ENCODE measurements at regions not wholly inside any gene's neighbourhood (a gene's known extent, or its start where the extent isn't known, plus 50 kb on each side); places are given as distances from the start of the nearest gene placed in this dataset.

DNA sequence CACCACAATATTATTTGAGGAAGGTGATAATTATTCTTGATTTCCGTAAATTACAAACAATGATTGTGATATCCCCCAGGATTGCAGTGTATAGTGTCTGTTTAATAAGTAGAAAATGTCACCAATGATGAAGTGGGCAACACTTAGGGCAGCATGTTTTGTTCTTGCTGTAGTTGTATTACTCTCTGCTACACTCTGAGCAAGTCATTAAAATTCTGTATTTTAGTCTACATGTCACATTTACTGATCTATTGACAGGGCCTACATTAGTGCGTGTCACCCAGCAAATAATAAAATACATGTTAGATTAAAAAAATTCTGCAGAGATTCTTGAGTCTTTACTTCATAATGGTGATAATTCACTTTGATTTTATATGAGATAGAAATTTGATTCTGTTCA is 247.6 kb downstream of the TMX3 start:
- DNase-seq (ENCODE audit: low read depth), result no peak

DNA sequence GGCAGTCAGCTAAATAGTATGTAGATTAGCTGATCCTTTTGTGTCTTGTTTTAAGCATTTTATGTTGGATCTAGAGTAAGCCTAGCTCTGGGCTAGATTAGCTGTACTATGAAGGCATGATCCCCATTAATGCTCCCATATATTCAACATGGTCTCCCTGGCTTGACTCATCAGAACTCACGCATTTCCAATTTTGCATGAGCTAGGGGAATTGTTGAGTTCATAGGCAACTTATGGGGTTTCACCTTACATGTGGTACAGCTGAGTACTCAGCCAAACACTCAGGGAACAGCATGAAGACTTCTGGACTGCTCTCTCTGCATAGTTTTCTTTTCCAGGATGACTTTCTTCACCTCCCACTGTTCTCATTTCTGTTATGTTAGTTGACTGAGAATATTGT is 248.2 kb downstream of the TMX3 start:
- DNase-seq (ENCODE audit: low read depth), result no peak

- no peak for DNase-seq (ENCODE audit: low read depth)
These were observed 252.1 kb downstream of the TMX3 start for GRCh38 chr18:68462766-68463165.

GRCh38 chr18:68462148-68462547 is 252.8 kb downstream of the TMX3 start:
- no peak for DNase-seq (ENCODE audit: low read depth)

- no peak for DNase-seq (ENCODE audit: low read depth)
These were observed 253.4 kb downstream of the TMX3 start for GRCh38 chr18:68461481-68462018.

DNA sequence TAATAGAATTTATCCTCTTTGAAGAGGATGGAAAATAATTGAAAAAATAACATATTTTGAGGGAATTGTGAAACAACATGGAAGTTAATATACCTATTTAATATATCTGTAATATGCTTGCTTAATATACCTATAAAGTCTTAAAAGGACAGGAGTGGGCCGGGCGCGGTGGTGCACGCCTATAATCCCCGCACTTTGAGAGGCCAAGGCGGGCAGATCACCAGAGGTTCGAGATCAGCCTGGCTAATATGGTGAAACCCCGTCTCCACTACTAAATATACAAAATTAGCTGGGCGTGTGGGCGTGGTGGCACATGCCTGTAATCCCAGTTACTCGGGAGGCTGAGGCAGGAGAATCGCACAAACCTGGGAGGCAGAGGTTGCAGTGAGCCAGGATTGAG is 254.9 kb downstream of the TMX3 start:
- DNase-seq (ENCODE audit: low read depth), result no peak

DNA sequence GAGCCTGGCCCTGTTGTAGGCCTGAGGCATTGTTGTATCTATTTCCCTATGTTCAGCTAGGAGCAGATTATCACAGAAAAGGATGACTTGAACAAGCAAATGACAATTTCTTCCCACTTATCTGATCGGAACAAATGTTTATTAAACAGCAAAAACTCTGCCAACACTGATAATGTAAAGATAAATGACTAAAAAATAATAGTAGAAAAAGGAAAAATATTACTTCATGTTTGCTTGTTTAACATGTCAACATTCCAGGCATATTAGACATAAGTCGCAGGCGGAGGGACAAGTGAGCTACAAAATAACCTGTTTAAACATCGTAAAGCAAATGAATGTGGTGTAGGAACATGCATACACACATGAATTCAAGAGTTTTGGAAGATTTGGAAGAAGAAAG is 257.9 kb downstream of the TMX3 start:
- no peak for DNase-seq (ENCODE audit: low read depth)

DNA sequence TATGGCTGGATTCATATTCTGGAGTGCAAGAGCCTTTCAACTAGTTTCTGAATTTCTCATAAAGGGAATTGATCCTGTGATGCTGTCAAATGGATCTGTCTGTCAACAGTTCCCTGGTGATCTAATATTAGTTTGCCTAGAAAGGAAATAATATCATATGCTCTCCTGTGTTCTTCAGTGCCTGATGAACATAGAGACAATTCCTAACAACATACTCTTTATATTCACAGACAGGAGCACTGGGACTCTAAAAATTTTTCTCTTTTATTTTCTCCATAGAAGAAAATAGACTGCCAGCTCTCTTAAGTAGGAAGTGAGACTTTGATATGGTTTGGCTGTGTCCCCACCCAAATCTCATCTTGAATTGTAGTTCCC is 259.7 kb downstream of the TMX3 start:
- no peak for DNase-seq (ENCODE audit: low read depth)

DNA sequence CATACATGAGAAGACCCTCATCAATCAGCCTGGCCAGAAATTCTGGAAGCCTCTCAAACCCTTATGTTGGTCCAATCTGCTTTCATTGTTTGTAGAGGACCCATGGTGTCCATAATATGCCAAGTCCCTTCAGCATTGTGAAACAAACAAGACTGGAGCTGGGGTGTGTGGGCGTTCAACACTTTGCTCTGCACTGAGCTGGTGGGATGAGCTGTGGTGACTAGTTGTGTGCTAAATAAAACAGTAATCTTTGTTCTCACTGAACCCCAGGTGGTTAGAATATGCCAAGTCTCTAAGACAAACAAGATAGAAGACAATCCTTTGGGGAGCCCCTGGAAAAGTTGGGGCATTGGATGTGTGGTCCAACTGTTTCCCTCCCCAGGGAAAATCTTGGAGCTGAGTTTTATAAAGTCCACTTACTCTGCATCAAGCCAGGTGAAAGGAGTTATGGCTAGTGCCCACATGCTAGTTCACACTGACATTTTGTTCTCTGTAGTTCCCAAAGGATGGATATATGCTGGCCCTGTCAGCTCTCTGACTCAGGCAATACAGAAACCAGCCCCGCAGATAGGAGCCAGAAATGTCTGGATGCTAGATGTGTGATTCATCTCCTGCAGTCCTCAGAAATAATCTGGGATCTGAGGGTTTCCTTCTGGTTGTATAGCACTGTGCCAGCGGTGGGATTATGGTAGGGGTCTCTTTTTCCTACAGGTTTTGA is 260.2 kb downstream of the TMX3 start:
- peak; percentile 53 for DNase-seq (ENCODE audit: low read depth)

DNA sequence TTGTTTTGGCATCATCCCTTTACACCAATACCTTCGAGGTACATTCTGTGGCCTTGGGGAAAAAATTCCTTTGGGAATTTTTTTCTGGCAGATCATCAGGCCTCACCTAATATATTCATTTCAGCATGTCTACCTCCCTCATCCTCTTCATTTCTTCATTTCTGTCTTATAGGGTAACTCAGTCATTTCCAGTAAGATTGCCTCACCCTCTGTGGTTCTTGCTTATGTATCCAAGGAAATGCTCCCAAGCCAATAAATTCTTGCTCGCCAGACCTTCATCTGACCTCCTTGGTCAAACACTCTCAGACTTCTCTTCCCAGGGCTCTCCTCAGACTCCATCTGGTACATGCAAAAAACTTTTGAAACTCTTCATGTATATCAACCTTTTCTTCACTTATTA is 265.6 kb downstream of the TMX3 start:
- DNase-seq (ENCODE audit: low read depth), result no peak

DNA sequence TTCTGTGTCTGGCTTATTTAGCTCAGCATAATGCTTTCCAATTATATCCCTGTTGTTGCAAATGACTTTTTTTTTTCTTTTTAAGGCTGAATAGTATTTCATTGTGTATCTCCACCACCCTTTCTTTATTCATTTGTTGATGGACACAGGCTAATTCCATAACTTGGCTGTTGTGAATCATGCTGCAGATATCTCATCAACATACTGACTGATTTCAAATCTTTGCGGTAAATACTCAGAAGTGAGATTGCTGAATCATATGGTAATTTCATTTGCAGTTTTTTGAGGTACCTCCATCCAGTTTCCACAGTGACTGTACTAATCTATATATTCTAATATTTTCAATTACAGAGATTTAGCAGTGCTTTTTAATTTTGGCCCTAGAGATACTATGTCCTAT is 266.2 kb downstream of the TMX3 start:
- DNase-seq (ENCODE audit: low read depth), result no peak

- DNase-seq (ENCODE audit: low read depth), result peak; percentile 78
These were observed 267.6 kb downstream of the TMX3 start for GRCh38 chr18:68447286-68447685.

DNA sequence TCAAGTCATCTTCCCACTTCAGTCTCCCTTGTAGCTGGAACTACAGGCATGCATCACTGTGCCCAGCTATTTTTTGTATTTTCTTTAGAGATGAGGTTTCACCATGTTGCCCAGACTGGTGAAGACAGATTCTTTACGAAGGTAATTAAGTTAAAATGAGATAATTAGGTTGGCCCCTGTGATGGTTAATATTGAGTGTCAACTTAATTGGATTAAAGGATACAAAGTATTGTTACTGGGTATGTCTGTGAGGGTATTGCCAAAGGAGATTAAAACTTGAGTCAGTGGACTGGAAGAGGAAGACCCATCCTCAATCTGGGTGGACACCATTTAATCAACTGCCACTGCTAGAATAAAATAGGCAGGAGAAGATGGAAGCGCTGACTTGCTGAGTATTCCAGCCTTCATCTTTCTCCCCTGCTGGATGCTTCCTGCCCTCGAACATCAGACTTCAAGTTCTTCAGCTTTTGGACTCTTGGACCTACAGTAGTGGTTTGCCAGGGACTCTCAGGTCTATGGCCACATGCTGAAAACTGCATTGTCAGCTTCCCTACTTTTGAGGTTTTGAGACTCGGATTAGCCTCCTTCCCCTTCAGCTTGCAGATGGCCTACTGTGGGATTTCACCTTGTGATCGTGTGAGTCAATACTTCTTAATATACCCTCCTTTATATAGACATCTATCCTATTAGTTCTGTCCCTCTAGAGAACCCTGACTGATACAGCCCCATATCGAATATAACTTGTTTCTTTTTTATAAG is 269.1 kb downstream of the TMX3 start:
- DNase-seq (ENCODE audit: low read depth), result peak; percentile 50

- no peak for DNase-seq (ENCODE audit: low read depth)
These were observed 269.8 kb downstream of the TMX3 start for GRCh38 chr18:68445136-68445535.

DNA sequence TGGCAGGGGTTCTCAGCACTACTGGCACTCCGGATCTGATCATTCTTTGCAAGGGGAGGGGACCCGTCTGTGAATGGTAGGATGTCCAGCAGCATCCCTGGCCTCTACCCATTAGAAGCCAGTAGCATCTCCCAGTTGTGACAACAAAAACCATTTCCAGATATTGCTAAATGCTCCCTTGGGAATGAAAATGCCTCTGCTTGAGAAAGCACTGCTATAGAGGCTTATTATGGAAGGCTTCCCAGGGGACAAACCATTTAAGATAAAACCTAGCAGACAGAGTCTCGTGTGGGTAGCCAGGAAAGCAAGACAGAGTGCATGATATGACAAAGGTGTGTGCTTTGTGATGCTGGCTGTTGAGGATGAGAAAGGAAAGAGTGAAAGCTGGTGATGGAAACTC is 273.7 kb downstream of the TMX3 start:
- DNase-seq (ENCODE audit: low read depth), result no peak

GRCh38 chr18:68440433-68440832 is 274.5 kb downstream of the TMX3 start:
- DNase-seq (ENCODE audit: low read depth), result no peak

DNA sequence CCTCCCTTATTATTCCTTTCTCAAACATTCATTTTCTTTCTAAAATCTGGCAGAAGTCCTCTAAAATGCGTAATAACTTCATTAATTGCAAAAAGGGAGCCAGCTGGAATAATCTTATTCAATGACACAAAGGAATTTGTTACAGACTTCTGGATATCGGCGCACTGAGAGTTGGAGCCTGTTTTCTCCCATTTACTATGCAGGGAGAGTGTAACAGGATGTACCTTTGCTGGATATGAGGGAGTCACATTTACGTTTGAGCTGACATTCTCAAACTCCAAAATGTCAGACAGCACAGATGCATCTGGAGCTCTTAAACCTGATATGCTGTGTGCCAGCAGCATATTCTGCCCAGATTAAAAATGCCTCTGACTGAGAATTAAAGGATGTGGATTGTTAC is 275.3 kb downstream of the TMX3 start:
- DNase-seq (ENCODE audit: low read depth), result peak; percentile 61

DNA sequence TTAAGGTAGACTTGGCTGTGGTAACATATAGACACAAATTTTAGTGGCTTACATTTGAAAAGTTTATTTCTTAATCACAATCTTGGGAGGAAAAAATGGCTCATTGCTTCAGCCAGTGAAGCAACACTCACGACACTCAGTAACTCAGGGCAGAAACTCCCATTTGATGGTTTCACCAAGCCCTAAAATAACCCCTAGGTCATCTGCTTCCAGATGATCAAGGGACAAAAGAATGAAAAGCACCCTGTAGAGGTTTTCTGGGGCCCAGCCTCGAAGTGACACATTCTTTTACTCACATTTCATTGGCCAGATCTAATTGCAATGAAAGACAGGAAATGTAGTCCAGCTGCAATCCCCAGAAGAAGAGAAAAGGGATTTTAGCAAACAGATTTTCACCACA is 275.9 kb downstream of the TMX3 start:
- peak; percentile 98 for DNase-seq (ENCODE audit: low read depth)

DNA sequence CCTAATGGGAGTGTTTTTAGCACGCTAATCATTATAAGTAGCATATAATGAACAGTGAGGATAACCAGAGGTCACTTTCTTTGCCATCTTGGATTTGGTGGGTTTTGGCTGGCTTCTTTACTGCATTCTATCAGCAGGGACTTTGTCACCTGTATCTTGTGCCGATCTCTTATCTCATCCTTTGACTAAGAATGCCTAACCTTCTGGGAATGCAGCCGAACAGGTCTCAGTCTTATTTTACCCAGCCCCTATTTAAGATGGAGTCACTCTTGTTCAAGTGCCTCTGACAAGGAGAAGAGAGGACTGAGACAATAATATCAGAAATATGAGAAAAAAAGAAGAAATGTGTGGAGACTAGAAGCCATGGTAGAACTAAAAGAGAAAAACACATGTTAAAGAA is 276.4 kb downstream of the TMX3 start:
- DNase-seq (ENCODE audit: low read depth), result no peak

DNA sequence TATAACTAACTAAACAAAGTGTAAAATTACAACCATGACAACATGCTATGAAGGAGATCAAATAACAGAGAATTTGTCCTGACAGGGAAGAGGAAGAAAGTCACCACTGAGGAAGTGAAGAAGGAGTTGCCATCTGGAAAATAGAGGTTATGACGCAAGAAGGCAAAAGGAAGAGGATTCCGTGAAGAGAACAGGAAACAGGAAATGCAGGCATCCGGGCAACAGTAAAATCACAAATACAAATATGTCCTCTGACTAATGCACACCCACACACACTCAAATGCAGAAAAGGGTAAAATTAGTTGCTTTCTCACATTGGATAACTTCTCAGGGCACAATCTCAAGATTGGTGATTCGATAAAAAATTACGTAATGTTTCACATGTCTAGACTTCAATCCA is 278.4 kb downstream of the TMX3 start:
- peak; percentile 48 for DNase-seq (ENCODE audit: low read depth)

- no peak for DNase-seq (ENCODE audit: low read depth)
These were observed 279.3 kb downstream of the TMX3 start for GRCh38 chr18:68435581-68435980.

DNA sequence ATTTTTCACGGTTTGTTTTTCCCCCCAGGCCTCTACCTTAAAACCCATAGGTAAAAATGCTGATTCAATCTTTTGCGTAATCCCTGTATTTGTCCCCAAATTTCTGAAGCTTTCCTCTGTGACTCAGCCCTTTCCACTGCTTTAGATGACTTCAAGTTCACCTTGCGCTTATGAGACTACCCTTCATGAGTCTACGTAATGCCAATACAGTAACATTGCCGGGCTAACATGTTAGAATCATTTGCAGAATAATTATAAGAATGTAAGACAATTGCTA is 283.0 kb downstream of the TMX3 start:
- DNase-seq (ENCODE audit: low read depth), result no peak
